IPS-18c (cell line): ENCODE measurements at regions not wholly inside any gene's neighbourhood (a gene's known extent, or its start where the extent isn't known, plus 50 kb on each side); places are given as distances from the start of the nearest gene placed in this dataset.

Experiments
- H3K4me3 ChIP-seq: 2 replicates; pipeline ENCODE4 v1.7.0; 2013; ENCODE audit warnings: low read depth, mild to moderate bottlenecking, low read length, moderate library complexity; ENCODE audit not compliant: insufficient read depth
- H3K9me3 ChIP-seq: one replicate; pipeline ENCODE4 v1.6.1; 2013; ENCODE audit warnings: mild to moderate bottlenecking, low read length, moderate library complexity; ENCODE audit not compliant: control insufficient read depth, insufficient read depth

DNA sequence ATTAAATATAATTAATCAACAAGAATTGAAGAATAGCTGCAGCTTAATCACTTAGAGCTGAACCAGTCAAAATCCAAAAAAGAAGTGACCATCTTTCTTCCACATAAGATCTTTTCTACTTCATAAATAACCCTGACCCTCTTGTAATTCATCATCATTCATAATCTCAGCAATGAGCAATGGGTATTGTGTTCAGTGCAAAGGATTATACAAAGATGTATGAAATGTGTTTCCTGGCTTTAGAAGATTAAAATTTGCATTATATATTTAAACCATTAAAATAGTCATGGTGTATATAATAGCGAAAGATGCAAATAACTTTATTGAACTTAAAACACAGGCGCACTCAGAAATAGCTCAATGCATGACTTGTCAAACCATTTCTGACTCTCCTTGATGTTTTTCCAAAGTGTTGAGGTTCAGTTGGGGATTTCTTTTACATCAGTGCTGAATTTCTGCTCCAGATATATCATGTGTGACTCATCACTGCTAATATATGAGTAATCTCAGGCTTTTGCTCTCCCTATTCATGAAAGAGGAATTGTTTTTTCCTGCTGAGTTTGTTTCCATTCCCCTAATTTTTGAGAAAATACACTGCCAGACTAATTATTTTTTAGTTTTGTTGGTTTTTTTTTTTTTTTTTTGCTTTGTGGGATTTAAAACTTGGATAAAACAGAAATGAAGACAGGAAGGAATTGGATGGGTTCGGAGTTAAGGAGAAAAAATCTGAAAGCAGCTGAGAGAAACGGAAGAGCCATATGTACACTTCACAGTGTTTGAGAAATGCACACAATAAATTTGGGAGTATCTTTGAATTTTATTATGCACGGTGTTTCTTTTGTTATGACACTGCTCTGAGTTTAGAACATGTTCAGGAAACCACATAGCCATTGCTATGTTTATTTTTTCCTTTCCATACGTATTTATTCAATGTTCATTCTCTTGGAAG is 290.1 kb upstream of the PCDH7 start:
- Histone ChIP-seq H3K9me3 (no peaks in the 10 kb centered on the region), H3K4me3 (no peak overlapping the region)

GRCh38 chr4:30434656-30435055 is 285.5 kb upstream of the PCDH7 start:
- H3K9me3 ChIP-seq: no peaks in the 10 kb centered on the region
- H3K4me3 ChIP-seq: no peak overlapping the region

DNA sequence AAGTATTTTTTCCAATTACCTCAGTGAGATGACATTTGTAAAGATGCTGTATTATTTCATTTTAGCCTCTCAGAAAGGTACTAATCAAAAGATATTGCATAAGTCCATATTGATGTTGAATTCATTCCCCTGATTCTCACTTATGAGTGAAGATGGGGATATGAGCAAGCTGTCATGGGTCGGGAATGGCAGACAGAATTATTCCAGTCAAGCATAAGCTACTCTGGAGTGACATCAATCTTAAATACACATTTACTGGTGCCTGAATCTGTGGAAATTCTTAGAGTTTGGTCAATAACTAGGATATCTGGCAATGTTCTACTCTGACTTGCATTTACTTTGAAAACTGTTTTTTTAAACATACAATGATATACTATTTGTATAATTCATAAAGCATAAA is 283.8 kb upstream of the PCDH7 start:
- H3K9me3 ChIP-seq: no peaks in the 10 kb centered on the region
- H3K4me3 ChIP-seq: no peak overlapping the region

DNA sequence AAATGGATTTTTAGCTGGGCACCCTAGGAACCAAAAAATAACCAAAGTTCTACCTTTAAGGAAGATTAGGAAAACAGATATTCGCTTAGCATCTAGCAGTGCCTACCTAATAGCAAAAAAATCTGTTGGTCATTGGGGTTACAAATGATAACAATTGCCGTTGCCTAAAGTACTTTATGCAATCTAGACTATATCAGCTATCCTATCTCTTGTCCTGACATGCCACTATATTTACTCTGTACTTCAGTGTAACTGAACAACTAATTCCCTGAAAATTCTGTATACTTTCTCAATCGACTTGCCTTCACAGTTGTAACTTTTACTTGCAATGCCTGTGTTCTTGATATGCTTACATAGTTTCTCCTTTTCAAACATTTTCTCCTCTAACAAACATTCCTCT is 282.9 kb upstream of the PCDH7 start:
- no peaks in the 10 kb centered on the region for H3K9me3 ChIP-seq
- no peak overlapping the region for H3K4me3 ChIP-seq

DNA sequence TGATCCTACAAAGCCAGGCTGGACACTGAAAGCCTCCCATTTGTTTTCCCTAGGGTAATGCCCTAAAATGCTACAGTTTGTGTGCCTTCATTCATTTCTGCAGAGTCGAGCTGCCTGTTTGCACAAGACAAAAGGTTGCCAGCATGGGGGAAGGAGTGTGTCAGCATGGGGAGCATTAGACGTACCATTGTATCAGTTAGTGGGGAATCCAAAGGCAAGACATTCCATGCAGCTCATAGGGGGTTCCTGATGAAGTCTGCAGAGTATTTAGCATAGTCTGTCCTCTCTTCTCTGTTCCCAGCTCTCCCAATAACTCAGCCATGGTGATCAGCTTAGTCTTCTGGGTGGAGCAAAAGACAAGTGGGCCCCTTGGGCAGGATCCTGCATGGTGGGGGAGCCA is 276.9 kb upstream of the PCDH7 start:
- Histone ChIP-seq H3K9me3 (no peaks in the 10 kb centered on the region), H3K4me3 (no peak overlapping the region)

GRCh38 chr4:30450474-30450873 is 269.7 kb upstream of the PCDH7 start:
- Histone ChIP-seq H3K9me3 (no peaks in the 10 kb centered on the region), H3K4me3 (no peak overlapping the region)

- Histone ChIP-seq H3K4me3 (no peak overlapping the region), H3K9me3 (no peaks in the 10 kb centered on the region)
These were observed 265.7 kb upstream of the PCDH7 start for GRCh38 chr4:30454504-30454903.

GRCh38 chr4:30456716-30457115 is 263.5 kb upstream of the PCDH7 start:
- H3K9me3 ChIP-seq: no peaks in the 10 kb centered on the region
- no peak overlapping the region for H3K4me3 ChIP-seq

DNA sequence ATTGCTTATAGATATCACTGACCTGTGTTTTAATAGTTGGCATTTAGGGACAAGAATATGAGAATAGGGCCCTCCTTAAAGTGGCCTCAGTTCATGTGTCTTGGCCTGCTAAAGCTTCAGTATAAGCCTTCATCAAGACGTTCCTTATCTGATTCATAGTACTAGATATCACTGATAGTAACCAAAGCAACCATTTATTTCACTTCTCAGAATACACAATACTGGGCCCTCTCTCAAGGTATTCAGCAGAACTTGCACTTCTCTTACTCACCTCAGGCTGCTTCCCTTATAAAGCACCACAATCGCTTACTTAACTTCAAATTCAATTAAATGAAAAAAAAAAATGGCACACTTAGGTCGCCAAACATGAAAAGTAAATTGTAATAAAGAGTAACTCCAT is 259.4 kb upstream of the PCDH7 start:
- H3K9me3 ChIP-seq: no peaks in the 10 kb centered on the region
- no peak overlapping the region for H3K4me3 ChIP-seq

DNA sequence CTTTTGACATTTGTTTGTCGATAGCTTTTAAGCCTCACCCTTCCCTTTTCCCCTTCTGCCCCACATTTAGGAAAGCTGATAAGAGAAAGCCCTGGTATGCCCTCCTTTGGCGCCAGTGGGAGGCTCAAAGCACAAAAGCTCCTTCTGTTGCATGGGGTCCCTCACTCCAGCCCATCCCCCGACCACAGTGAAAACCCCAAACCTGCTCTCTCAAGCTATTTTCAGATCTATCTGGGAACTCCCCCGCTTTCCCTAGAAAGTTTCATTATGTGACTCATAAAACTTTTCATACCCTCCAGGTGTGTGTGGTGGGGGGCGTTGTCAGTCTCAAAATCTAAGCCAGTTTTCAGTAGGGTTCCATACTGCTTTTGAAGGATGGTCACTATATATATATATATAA is 259.0 kb upstream of the PCDH7 start:
- no peak overlapping the region for H3K4me3 ChIP-seq
- H3K9me3 ChIP-seq: no peaks in the 10 kb centered on the region

- Histone ChIP-seq H3K9me3 (no peaks in the 10 kb centered on the region), H3K4me3 (no peak overlapping the region)
These were observed 257.6 kb upstream of the PCDH7 start for GRCh38 chr4:30462445-30463090.

GRCh38 chr4:30471861-30472260 is 248.3 kb upstream of the PCDH7 start:
- Histone ChIP-seq H3K9me3 (no peaks in the 10 kb centered on the region), H3K4me3 (no peak overlapping the region)

DNA sequence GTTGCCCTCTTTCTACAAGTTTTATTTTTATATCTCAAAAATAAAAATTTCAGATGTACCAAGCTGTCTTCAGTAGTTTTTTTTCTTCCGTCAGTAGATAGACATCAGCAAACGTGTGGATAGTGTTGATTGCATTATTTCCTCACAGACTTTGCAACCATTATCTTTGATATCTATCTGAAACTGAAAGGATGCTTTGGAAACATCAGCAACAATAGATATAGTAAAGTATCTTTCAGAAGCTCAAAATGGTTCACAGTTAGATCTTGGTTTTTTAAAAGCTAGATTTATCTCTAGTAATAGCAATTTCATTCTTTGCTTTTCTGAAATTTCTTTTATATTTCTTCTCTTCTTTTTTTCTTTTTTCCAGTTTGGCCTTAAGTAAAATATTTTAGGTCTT is 246.9 kb upstream of the PCDH7 start:
- no peak overlapping the region for H3K4me3 ChIP-seq

DNA sequence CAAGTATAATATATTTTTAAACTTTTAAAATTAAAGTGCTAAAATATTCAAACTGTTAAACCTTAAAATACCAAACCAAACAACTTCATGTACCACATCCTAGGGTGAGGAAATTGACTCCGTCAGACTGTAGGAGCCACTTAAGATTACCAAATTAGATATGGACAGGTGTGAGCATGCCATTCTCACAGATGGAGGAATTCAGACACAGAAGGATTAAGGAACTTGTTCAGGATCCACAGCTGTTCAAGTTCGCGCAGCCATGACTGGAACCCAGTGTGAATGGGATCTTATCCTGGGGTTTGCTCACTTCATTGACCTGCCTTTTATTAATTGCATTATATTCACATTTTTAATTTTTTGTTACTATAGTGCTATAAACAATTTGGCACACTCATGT is 224.9 kb upstream of the PCDH7 start:
- H3K4me3 ChIP-seq: no peak overlapping the region
- no peaks in the 10 kb centered on the region for H3K9me3 ChIP-seq

More for the DNA sequence above, 246.9 kb upstream of the PCDH7 start:
- H3K9me3 ChIP-seq: no peaks in the 10 kb centered on the region

DNA sequence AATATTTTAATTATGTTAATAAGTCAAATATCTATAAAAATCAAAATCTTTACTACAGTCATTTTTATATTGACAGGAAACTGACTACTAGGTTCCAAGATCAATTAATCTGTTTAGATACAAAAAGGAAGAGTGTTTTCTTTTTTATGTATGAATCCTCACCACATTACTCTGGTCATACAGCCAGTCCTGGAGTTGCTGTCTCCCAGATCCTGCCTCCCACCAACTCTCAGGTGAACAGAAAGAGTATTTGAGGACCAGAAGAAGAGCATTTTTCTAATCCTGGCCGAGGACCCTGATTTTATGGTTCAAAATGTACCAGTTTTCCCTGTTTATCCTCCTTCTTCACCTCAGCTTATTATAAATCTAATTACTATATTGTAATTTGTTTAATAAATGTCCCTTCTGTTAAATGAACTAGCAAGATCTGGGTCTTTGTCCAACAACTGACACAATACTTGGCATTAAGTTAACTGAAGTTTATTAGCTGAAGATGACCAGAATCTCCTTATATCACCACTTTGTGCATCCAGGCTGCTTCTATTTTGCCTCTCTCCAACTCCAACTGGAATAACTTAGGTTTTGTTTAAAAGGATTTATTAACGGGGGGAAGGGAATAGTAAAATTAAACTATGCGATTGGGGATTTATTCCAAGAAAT is 224.4 kb upstream of the PCDH7 start:
- Histone ChIP-seq H3K9me3 (no peaks in the 10 kb centered on the region), H3K4me3 (no peak overlapping the region)

DNA sequence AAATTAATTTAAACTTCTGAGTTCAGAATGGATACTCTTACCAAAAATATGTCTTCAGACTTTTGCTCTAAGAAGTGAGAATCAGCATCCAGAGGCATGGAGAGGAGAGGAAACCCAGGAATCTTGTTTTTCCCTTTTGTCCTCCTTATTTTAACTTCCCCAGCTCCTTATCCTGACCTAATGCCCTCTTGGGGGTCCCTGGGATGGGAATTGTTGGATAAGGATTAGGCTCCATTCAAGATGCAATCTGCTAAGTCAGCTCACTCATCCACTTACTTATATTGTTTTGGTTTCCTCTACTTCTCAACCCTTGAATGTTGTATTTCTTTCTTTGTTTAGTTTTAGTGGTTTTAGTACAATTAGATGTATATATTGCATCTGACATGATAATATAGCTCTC is 208.4 kb upstream of the PCDH7 start:
- Histone ChIP-seq H3K4me3 (no peak overlapping the region), H3K9me3 (no peaks in the 10 kb centered on the region)

DNA sequence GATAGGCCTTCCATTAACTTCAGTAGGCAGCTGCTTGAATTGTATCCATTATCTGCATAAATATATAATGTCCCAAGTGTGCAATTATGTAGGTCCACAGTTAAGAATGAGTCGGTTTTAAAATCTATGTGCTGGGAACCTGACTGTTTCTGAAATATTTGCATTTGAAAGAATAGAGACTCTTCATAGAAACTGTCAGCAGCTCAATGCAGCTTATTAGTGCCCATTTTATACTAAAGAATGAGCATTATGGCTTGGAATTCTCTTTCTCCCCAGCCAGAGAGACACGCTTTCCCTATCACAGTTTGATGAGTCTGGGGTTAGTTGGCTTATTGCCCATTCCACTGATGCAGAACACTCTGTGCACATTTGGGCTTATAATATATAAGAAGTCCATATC is 202.0 kb upstream of the PCDH7 start:
- Histone ChIP-seq H3K9me3 (no peaks in the 10 kb centered on the region), H3K4me3 (no peak overlapping the region)
